ENCODE measurements at regions not wholly inside any gene's neighbourhood (a gene's known extent, or its start where the extent isn't known, plus 50 kb on each side); places are given as distances from the start of the nearest gene placed in this dataset.

DNA sequence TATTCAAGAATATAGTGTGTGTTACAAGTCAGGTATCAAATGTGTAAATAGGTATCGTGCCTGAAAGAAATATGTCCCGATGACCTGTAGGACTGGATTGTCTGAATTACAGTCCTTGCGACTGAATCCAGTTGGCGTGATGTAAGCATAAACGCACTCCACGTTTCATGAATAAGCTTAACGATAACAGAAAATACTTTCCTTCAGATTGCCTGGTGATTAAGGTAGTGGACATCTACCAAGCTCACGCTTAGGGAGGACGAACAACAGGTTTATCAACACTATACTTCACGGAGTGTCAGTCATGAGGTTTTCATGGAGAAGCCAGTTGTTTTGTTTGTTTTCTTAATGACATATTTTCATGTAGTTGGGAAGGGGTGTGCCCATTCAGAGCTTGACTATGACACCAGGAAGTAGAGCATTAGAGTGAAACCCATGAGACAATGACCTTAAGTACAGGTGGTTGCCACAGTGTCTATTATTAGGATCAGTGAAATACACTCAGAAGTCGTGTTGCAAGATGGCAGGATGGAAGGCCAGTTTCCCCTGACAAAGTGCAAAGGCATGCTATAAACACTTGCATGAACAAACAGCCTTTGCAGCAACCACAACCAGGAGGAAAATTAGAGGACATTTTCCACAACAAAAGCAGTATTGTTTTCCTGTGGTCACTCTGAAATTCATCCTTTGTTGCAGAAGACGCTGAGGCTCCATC, 305.8 kb upstream of the PRDM1 start:
- no peak for TF ChIP-seq EZH2 (IDR thresholded peaks at IDR 0.05; ENCODE audit: low read depth, unreplicated experiment)
- TF ChIP-seq, protein P1, sequence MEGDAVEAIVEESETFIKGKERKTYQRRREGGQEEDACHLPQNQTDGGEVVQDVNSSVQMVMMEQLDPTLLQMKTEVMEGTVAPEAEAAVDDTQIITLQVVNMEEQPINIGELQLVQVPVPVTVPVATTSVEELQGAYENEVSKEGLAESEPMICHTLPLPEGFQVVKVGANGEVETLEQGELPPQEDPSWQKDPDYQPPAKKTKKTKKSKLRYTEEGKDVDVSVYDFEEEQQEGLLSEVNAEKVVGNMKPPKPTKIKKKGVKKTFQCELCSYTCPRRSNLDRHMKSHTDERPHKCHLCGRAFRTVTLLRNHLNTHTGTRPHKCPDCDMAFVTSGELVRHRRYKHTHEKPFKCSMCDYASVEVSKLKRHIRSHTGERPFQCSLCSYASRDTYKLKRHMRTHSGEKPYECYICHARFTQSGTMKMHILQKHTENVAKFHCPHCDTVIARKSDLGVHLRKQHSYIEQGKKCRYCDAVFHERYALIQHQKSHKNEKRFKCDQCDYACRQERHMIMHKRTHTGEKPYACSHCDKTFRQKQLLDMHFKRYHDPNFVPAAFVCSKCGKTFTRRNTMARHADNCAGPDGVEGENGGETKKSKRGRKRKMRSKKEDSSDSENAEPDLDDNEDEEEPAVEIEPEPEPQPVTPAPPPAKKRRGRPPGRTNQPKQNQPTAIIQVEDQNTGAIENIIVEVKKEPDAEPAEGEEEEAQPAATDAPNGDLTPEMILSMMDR (conservative IDR thresholded peaks at IDR 0.05; ENCODE audit: low read depth in 2 of 2), result no peak
- TF ChIP-seq CREB1 (CRISPR knock-in tag; IDR thresholded peaks at IDR 0.05; ENCODE audit: low read depth), result no peak
- TF ChIP-seq, protein P2, sequence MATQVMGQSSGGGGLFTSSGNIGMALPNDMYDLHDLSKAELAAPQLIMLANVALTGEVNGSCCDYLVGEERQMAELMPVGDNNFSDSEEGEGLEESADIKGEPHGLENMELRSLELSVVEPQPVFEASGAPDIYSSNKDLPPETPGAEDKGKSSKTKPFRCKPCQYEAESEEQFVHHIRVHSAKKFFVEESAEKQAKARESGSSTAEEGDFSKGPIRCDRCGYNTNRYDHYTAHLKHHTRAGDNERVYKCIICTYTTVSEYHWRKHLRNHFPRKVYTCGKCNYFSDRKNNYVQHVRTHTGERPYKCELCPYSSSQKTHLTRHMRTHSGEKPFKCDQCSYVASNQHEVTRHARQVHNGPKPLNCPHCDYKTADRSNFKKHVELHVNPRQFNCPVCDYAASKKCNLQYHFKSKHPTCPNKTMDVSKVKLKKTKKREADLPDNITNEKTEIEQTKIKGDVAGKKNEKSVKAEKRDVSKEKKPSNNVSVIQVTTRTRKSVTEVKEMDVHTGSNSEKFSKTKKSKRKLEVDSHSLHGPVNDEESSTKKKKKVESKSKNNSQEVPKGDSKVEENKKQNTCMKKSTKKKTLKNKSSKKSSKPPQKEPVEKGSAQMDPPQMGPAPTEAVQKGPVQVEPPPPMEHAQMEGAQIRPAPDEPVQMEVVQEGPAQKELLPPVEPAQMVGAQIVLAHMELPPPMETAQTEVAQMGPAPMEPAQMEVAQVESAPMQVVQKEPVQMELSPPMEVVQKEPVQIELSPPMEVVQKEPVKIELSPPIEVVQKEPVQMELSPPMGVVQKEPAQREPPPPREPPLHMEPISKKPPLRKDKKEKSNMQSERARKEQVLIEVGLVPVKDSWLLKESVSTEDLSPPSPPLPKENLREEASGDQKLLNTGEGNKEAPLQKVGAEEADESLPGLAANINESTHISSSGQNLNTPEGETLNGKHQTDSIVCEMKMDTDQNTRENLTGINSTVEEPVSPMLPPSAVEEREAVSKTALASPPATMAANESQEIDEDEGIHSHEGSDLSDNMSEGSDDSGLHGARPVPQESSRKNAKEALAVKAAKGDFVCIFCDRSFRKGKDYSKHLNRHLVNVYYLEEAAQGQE (IDR thresholded peaks at IDR 0.05; ENCODE audit: unreplicated experiment), result no peak
- no peak for TF ChIP-seq POLR2AphosphoS5 (IDR thresholded peaks at IDR 0.05; ENCODE audit: low read depth)
- no peak for TF ChIP-seq EZH2phosphoT487 (IDR thresholded peaks at IDR 0.05; ENCODE audit: unreplicated experiment)
- TF ChIP-seq, protein P3, sequence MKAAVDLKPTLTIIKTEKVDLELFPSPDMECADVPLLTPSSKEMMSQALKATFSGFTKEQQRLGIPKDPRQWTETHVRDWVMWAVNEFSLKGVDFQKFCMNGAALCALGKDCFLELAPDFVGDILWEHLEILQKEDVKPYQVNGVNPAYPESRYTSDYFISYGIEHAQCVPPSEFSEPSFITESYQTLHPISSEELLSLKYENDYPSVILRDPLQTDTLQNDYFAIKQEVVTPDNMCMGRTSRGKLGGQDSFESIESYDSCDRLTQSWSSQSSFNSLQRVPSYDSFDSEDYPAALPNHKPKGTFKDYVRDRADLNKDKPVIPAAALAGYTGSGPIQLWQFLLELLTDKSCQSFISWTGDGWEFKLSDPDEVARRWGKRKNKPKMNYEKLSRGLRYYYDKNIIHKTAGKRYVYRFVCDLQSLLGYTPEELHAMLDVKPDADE (IDR thresholded peaks at IDR 0.05), result no peak
- no peak for TF ChIP-seq NANOG (IDR thresholded peaks at IDR 0.05; ENCODE audit: borderline replicate concordance)
- no peak for TF ChIP-seq JUNB (IDR thresholded peaks at IDR 0.05; ENCODE audit: unreplicated experiment)
- no peak for TF ChIP-seq STAT1 (IDR thresholded peaks at IDR 0.05; ENCODE audit: unreplicated experiment)
- no peak for TF ChIP-seq ZNF114 (CRISPR knock-in tag; IDR thresholded peaks at IDR 0.05)
